ENCODE measurements at regions not wholly inside any gene's neighbourhood (a gene's known extent, or its start where the extent isn't known, plus 50 kb on each side); places are given as distances from the start of the nearest gene placed in this dataset.
"Not testable (repeated sequence)": the region's sequence is repeated elsewhere in the genome, so short reads cannot be mapped to it uniquely, and the experiment has no call there.

- Histone ChIP-seq H3K9ac (replicated peaks; ENCODE audit: extremely low read depth, insufficient read depth, low read length) (no peak overlapping the region), H3K9me3 (replicated peaks; ENCODE audit: control insufficient read depth, insufficient read depth, low read length) (no peaks in the 10 kb centered on the region), H3K9me1 (replicated peaks; ENCODE audit: control insufficient read depth, extremely low read depth, insufficient read depth, low read length) (no peaks in the 10 kb centered on the region), H3K27ac (ENCODE audit: insufficient read depth, low read depth, low read length) (no peak overlapping the region), H2AFZ (ENCODE audit: low read depth, low read length) (no peak overlapping the region), H4K20me1 (replicated peaks; ENCODE audit: control insufficient read depth, extremely low read depth, insufficient read depth, low read length) (no peaks in the 10 kb centered on the region), H3K27me3 (ENCODE audit: control insufficient read depth in 2 of 2, insufficient read depth in 2 of 2, low read length in 2 of 2) (no peaks in the 10 kb centered on the region), H3K36me3 (ENCODE audit: control insufficient read depth in 2 of 2, extremely low read depth in 1 of 2, insufficient read depth in 2 of 2, low read length in 2 of 2) (no peaks in the 10 kb centered on the region), H3K4me3 (replicated peaks in 1 of 3; ENCODE audit: insufficient read depth in 1 of 3, low read depth in 1 of 3, low read length in 3 of 3) (no peak overlapping the region), H3K4me2 (ENCODE audit: insufficient read depth, low read length) (no peak overlapping the region), H3K79me2 (ENCODE audit: control insufficient read depth, insufficient read depth, low read length) (no peaks in the 10 kb centered on the region), H3K4me1 (ENCODE audit: control insufficient read depth, extremely low read depth, insufficient read depth, low read length) (no peaks in the 10 kb centered on the region)
- FAIRE-seq, result no peak
- ChIA-PET POLR2A (no interaction called here), CTCF (no interaction called here)
- TF ChIP-seq FOS (IDR thresholded peaks at IDR 0.05; ENCODE audit: borderline replicate concordance, insufficient read depth, low read length) (no peak), POLR2A (IDR thresholded peaks at IDR 0.05; ENCODE audit: low read depth, low read length) (no peak), MYC (IDR thresholded peaks at IDR 0.05; ENCODE audit: low read depth, low read length) (no peak)
- dilution Hi-C loops (cut with MboI; ENCODE audit: extremely low pct_ligation_motif_present, low sequenced_read_pairs) (no loop called here), intact Hi-C loops (cut with micrococcal nuclease) (no loop called here)
- no TSS peak for BruUV-seq (replicated peaks)
- DNase-seq (ENCODE audit: low read depth, low spot score), result no peak
Observed at GRCh38 chr2:192413812-192414681, 219.3 kb upstream of the TMEFF2 start.

DNA sequence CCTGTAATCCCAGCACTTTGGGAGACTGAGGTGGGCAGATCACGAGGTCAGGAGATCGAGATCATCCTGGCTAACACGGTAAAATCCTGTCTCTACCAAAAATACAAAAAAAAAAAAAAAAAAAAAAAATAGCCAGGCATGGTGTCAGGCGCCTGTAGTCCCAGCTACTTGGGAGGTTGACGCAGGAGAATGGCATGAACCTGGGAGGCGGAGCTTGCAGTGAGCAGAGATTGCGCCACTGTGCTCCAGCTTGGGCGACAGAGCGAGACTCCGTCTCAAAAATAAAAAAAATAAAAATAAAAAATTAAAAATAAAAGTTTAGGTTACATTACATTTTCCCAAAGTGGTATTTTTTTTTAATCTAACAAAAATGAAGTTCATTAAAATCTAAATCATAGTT lies 218.1 kb upstream of the TMEFF2 start:
- H3K9ac ChIP-seq (replicated peaks; ENCODE audit: extremely low read depth, insufficient read depth, low read length); H3K4me3 ChIP-seq (replicated peaks in 1 of 3; ENCODE audit: insufficient read depth in 1 of 3, low read depth in 1 of 3, low read length in 3 of 3); H3K27ac ChIP-seq (ENCODE audit: insufficient read depth, low read depth, low read length); FAIRE-seq; H3K9me3 ChIP-seq (replicated peaks; ENCODE audit: control insufficient read depth, insufficient read depth, low read length); BruUV-seq (replicated peaks); H2AFZ ChIP-seq (ENCODE audit: low read depth, low read length); H3K9me1 ChIP-seq (replicated peaks; ENCODE audit: control insufficient read depth, extremely low read depth, insufficient read depth, low read length); POLR2A ChIA-PET; H3K79me2 ChIP-seq (ENCODE audit: control insufficient read depth, insufficient read depth, low read length); intact Hi-C loops (cut with micrococcal nuclease); H3K4me2 ChIP-seq (ENCODE audit: insufficient read depth, low read length); H3K4me1 ChIP-seq (ENCODE audit: control insufficient read depth, extremely low read depth, insufficient read depth, low read length); dilution Hi-C loops (cut with MboI; ENCODE audit: extremely low pct_ligation_motif_present, low sequenced_read_pairs); H3K27me3 ChIP-seq (ENCODE audit: control insufficient read depth in 2 of 2, insufficient read depth in 2 of 2, low read length in 2 of 2); DNase-seq (ENCODE audit: low read depth, low spot score); CTCF ChIA-PET; H4K20me1 ChIP-seq (replicated peaks; ENCODE audit: control insufficient read depth, extremely low read depth, insufficient read depth, low read length); H3K36me3 ChIP-seq (ENCODE audit: control insufficient read depth in 2 of 2, extremely low read depth in 1 of 2, insufficient read depth in 2 of 2, low read length in 2 of 2): not testable (repeated sequence)

All from endothelial cell of umbilical vein (primary cell).